H1 (cell line): ENCODE measurements at regions not wholly inside any gene's neighbourhood (a gene's known extent, or its start where the extent isn't known, plus 50 kb on each side); places are given as distances from the start of the nearest gene placed in this dataset.

Experiments used
- CBX8 ChIP-seq: fragments of 300-800, 300-1000 bp; sonication (generic); IDR thresholded peaks from 2 replicates; pipeline ENCODE4 v1.7.1; 2016; ENCODE audit warnings: low read depth, low read length, borderline replicate concordance
- CEBPB ChIP-seq: IDR thresholded peaks from 2 replicates; pipeline ENCODE4 v1.6.1; 2012; ENCODE audit warnings: low read depth, low read length
- CHD2 ChIP-seq: IDR thresholded peaks from 2 replicates; pipeline ENCODE4 v1.6.1; 2012; ENCODE audit warnings: low read length, improper control_type of control experiment
- CHD7 ChIP-seq: fragments of 300-600 bp; sonication (generic); IDR thresholded peaks from 2 replicates; pipeline ENCODE4 v1.7.1; 2012; ENCODE audit warnings: low read length, moderate library complexity, mild to moderate bottlenecking, inconsistent platforms; ENCODE audit not compliant: insufficient replicate concordance
- FOSL1 ChIP-seq: IDR thresholded peaks from 2 replicates; pipeline ENCODE4 v1.6.1; 2011; ENCODE audit warnings: mild to moderate bottlenecking, low read depth, low read length, moderate library complexity; ENCODE audit not compliant: insufficient read depth
- GABPA ChIP-seq: IDR thresholded peaks from 2 replicates; pipeline ENCODE4 v1.6.1; 2011; ENCODE audit warnings: mild to moderate bottlenecking, low read length, moderate library complexity, borderline replicate concordance; ENCODE audit not compliant: insufficient read depth
- KDM5A ChIP-seq: fragments of 200-600 bp; IDR thresholded peaks from 2 replicates; pipeline ENCODE4 v1.7.1; 2012; ENCODE audit warnings: mild to moderate bottlenecking, low read length, inconsistent platforms, mixed read lengths
- NRF1 ChIP-seq: IDR thresholded peaks from 2 replicates; pipeline ENCODE4 v1.6.1; 2011; ENCODE audit warnings: mild to moderate bottlenecking, low read depth, low read length, improper control_type of control experiment
- POLR2AphosphoS5 ChIP-seq: IDR thresholded peaks from 2 replicates; pipeline ENCODE4 v1.6.1; 2011; ENCODE audit warnings: low read depth, low read length
- RFX5 ChIP-seq: IDR thresholded peaks from 2 replicates; pipeline ENCODE4 v1.6.1; 2011; ENCODE audit warnings: low read depth, low read length, improper control_type of control experiment, borderline replicate concordance
- SRF ChIP-seq: IDR thresholded peaks from 2 replicates; pipeline ENCODE4 v1.6.1; 2011; ENCODE audit warnings: mild to moderate bottlenecking, low read depth, low read length, moderate library complexity
- TAF1 ChIP-seq: IDR thresholded peaks from 2 replicates; pipeline ENCODE4 v1.6.1; 2011; ENCODE audit warnings: mild to moderate bottlenecking, low read depth, low read length
- TCF12 ChIP-seq: IDR thresholded peaks from 2 replicates; pipeline ENCODE4 v1.6.1; 2011; ENCODE audit warnings: low read depth, mild to moderate bottlenecking, low read length

GRCh38 chr5:164115420-164115819 is 610.0 kb downstream of the MAT2B start (continued):
- no peak for TF ChIP-seq CHD7
- TF ChIP-seq TCF12 = no peak
- no peak for TF ChIP-seq CEBPB
- TF ChIP-seq KDM5A = no peak
- TF ChIP-seq RFX5 = no peak
- no peak for TF ChIP-seq SRF
- no peak for TF ChIP-seq CBX8
- TF ChIP-seq GABPA = no peak
- TF ChIP-seq TAF1 = no peak
- TF ChIP-seq CHD2 = no peak
- TF ChIP-seq POLR2AphosphoS5 = no peak
- no peak for TF ChIP-seq NRF1
- no peak for TF ChIP-seq FOSL1
